Right hindlimb (tissue), 1 donor: ENCODE measurements at regions not wholly inside any gene's neighbourhood (a gene's known extent, or its start where the extent isn't known, plus 50 kb on each side); places are given as distances from the start of the nearest gene placed in this dataset.
"Not testable (repeated sequence)": the region's sequence is repeated elsewhere in the genome, so short reads cannot be mapped to it uniquely, and the experiment has no call there.

Source experiments
- DNase-seq: peaks from one replicate; pipeline ENCODE4 v3.0.0-alpha.2; 2018

- DNase-seq, result no peak
These were observed 91.6 kb downstream of the CMC2 start for GRCh38 chr16:80915079-80915450.

- DNase-seq, result no peak
These were observed 92.2 kb downstream of the CMC2 start for GRCh38 chr16:80914379-80915078.

- no peak for DNase-seq
These were observed 93.3 kb downstream of the CMC2 start for GRCh38 chr16:80913397-80913796.

GRCh38 chr16:80912651-80913050 is 94.0 kb downstream of the CMC2 start:
- no peak for DNase-seq

- DNase-seq, result no peak
These were observed 96.3 kb downstream of the CMC2 start for GRCh38 chr16:80910434-80910833.

GRCh38 chr16:80909720-80910119 is 97.0 kb downstream of the CMC2 start:
- DNase-seq, result no peak

GRCh38 chr16:80906169-80906568 is 100.5 kb downstream of the CMC2 start:
- DNase-seq, result not testable (repeated sequence)

- no peak for DNase-seq
These were observed 99.2 kb upstream of the CDYL2 start for GRCh38 chr16:80903616-80904015.

- DNase-seq, result no peak
These were observed 98.1 kb upstream of the CDYL2 start for GRCh38 chr16:80902306-80903110.

- no peak for DNase-seq
These were observed 96.2 kb upstream of the CDYL2 start for GRCh38 chr16:80900593-80900954.

- peak; percentile 91 for DNase-seq
These were observed 95.6 kb upstream of the CDYL2 start for GRCh38 chr16:80899809-80900592.

GRCh38 chr16:80896776-80897175 is 92.4 kb upstream of the CDYL2 start:
- no peak for DNase-seq

GRCh38 chr16:80894091-80894490 is 89.7 kb upstream of the CDYL2 start:
- DNase-seq, result no peak

GRCh38 chr16:80893686-80894085 is 89.3 kb upstream of the CDYL2 start:
- DNase-seq, result no peak

- DNase-seq, result not testable (repeated sequence)
These were observed 88.0 kb upstream of the CDYL2 start for GRCh38 chr16:80892395-80892794.

GRCh38 chr16:80889779-80890359 is 85.5 kb upstream of the CDYL2 start:
- DNase-seq, result no peak

GRCh38 chr16:80887062-80887461 is 82.7 kb upstream of the CDYL2 start:
- DNase-seq, result no peak

GRCh38 chr16:80883816-80884215 is 79.4 kb upstream of the CDYL2 start:
- DNase-seq, result no peak

- no peak for DNase-seq
These were observed 78.8 kb upstream of the CDYL2 start for GRCh38 chr16:80883159-80883642.

GRCh38 chr16:80875616-80876015 is 71.2 kb upstream of the CDYL2 start:
- DNase-seq, result no peak

GRCh38 chr16:80874925-80875324 is 70.5 kb upstream of the CDYL2 start:
- no peak for DNase-seq

- DNase-seq, result no peak
These were observed 57.8 kb upstream of the CDYL2 start for GRCh38 chr16:80862160-80862705.
